NB4 (cell line): ENCODE measurements at regions not wholly inside any gene's neighbourhood (a gene's known extent, or its start where the extent isn't known, plus 50 kb on each side); places are given as distances from the start of the nearest gene placed in this dataset.

Source experiments
- MAX ChIP-seq: IDR thresholded peaks from 2 replicates; pipeline ENCODE4 v1.6.1; 2011; ENCODE audit warnings: low read depth, low read length
- POLR2A ChIP-seq: IDR thresholded peaks from 2 replicates; pipeline ENCODE4 v1.6.1; 2011; ENCODE audit warnings: mild to moderate bottlenecking; ENCODE audit not compliant: insufficient read length; ENCODE audit errors: extremely low read depth
- TF ChIP-seq, protein P1 (sequence below): IDR thresholded peaks from one replicate; pipeline ENCODE4 v1.5.1; 2012; ENCODE audit warnings: low read depth, low read length

- no peak for TF ChIP-seq POLR2A
- TF ChIP-seq, protein P1, sequence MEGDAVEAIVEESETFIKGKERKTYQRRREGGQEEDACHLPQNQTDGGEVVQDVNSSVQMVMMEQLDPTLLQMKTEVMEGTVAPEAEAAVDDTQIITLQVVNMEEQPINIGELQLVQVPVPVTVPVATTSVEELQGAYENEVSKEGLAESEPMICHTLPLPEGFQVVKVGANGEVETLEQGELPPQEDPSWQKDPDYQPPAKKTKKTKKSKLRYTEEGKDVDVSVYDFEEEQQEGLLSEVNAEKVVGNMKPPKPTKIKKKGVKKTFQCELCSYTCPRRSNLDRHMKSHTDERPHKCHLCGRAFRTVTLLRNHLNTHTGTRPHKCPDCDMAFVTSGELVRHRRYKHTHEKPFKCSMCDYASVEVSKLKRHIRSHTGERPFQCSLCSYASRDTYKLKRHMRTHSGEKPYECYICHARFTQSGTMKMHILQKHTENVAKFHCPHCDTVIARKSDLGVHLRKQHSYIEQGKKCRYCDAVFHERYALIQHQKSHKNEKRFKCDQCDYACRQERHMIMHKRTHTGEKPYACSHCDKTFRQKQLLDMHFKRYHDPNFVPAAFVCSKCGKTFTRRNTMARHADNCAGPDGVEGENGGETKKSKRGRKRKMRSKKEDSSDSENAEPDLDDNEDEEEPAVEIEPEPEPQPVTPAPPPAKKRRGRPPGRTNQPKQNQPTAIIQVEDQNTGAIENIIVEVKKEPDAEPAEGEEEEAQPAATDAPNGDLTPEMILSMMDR: no peak
- no peak for TF ChIP-seq MAX
Measured at GRCh38 chr7:125820495-125820894, 890.9 kb upstream of the POT1 start.
